Inflammatory macrophage (primary cell): ENCODE measurements at regions not wholly inside any gene's neighbourhood (a gene's known extent, or its start where the extent isn't known, plus 50 kb on each side); places are given as distances from the start of the nearest gene placed in this dataset.

Source experiments
- DNase-seq, 2 donors: peaks; one replicate each; pipeline ENCODE4 v3.0.0-alpha.2; 2020 to 2022

GRCh38 chr3:30225021-30225420, 381.4 kb upstream of the TGFBR2 start:
- no peak for DNase-seq

- DNase-seq = peak; percentile 35 to 77
Measured at GRCh38 chr3:30226601-30227151, 379.7 kb upstream of the TGFBR2 start.

- peak; percentile 34 to 88 for DNase-seq
Measured at GRCh38 chr3:30227571-30228301, 378.7 kb upstream of the TGFBR2 start.

GRCh38 chr3:30228302-30228631, 378.1 kb upstream of the TGFBR2 start:
- no peak for DNase-seq

- DNase-seq = no peak
Measured at GRCh38 chr3:30231277-30232141, 374.9 kb upstream of the TGFBR2 start.

- DNase-seq = peak; percentile 10 to 52
Measured at GRCh38 chr3:30232142-30232541, 374.3 kb upstream of the TGFBR2 start.

- no peak for DNase-seq
Measured at GRCh38 chr3:30233913-30234646, 372.3 kb upstream of the TGFBR2 start.

- DNase-seq = no peak
Measured at GRCh38 chr3:30236011-30236410, 370.4 kb upstream of the TGFBR2 start.

- DNase-seq = no peak
Measured at GRCh38 chr3:30241721-30242120, 364.7 kb upstream of the TGFBR2 start.

- DNase-seq = no peak
Measured at GRCh38 chr3:30245858-30246622, 360.4 kb upstream of the TGFBR2 start.

GRCh38 chr3:30248423-30248822, 358.0 kb upstream of the TGFBR2 start:
- DNase-seq = no peak

GRCh38 chr3:30252474-30252873, 353.9 kb upstream of the TGFBR2 start:
- no peak for DNase-seq

- no peak for DNase-seq
Measured at GRCh38 chr3:30253832-30254231, 352.6 kb upstream of the TGFBR2 start.

GRCh38 chr3:30256474-30256873, 349.9 kb upstream of the TGFBR2 start:
- no peak for DNase-seq

- no peak for DNase-seq
Measured at GRCh38 chr3:30258426-30259392, 347.7 kb upstream of the TGFBR2 start.

GRCh38 chr3:30259730-30260129, 346.7 kb upstream of the TGFBR2 start:
- DNase-seq = no peak

GRCh38 chr3:30260762-30261161, 345.6 kb upstream of the TGFBR2 start:
- DNase-seq = no peak

- DNase-seq = peak in 1 of 2 donors; percentile 8
Measured at GRCh38 chr3:30263238-30263924, 343.0 kb upstream of the TGFBR2 start.

- peak in 1 of 2 donors; percentile 11 for DNase-seq
Measured at GRCh38 chr3:30263925-30264313, 342.5 kb upstream of the TGFBR2 start.

GRCh38 chr3:30266524-30266923, 339.9 kb upstream of the TGFBR2 start:
- no peak for DNase-seq
